Neuron (in vitro differentiated cells): ENCODE measurements at regions not wholly inside any gene's neighbourhood (a gene's known extent, or its start where the extent isn't known, plus 50 kb on each side); places are given as distances from the start of the nearest gene placed in this dataset.
"Not testable (repeated sequence)": the region's sequence is repeated elsewhere in the genome, so short reads cannot be mapped to it uniquely, and the experiment has no call there.

Experiments used
- H2AFZ ChIP-seq: one replicate; pipeline ENCODE4 v1.6.1; 2013; ENCODE audit warnings: low read depth, mild to moderate bottlenecking, inconsistent platforms, low read length, moderate library complexity
- H3K27me3 ChIP-seq: one replicate; pipeline ENCODE4 v1.6.1; 2013; ENCODE audit warnings: low read length; ENCODE audit not compliant: insufficient read depth
- H3K36me3 ChIP-seq: one replicate; pipeline ENCODE4 v1.6.1; 2013; ENCODE audit warnings: low read length; ENCODE audit not compliant: insufficient read depth
- H3K4me1 ChIP-seq: one replicate; pipeline ENCODE4 v1.6.1; 2013; ENCODE audit warnings: low read length; ENCODE audit not compliant: insufficient read depth
- H3K4me3 ChIP-seq: 2 replicates; pipeline ENCODE4 v1.5.1; 2013; ENCODE audit warnings: mild to moderate bottlenecking, low read length, moderate library complexity
- H3K9me3 ChIP-seq: one replicate; pipeline ENCODE4 v1.6.1; 2013; ENCODE audit warnings: low read length

DNA sequence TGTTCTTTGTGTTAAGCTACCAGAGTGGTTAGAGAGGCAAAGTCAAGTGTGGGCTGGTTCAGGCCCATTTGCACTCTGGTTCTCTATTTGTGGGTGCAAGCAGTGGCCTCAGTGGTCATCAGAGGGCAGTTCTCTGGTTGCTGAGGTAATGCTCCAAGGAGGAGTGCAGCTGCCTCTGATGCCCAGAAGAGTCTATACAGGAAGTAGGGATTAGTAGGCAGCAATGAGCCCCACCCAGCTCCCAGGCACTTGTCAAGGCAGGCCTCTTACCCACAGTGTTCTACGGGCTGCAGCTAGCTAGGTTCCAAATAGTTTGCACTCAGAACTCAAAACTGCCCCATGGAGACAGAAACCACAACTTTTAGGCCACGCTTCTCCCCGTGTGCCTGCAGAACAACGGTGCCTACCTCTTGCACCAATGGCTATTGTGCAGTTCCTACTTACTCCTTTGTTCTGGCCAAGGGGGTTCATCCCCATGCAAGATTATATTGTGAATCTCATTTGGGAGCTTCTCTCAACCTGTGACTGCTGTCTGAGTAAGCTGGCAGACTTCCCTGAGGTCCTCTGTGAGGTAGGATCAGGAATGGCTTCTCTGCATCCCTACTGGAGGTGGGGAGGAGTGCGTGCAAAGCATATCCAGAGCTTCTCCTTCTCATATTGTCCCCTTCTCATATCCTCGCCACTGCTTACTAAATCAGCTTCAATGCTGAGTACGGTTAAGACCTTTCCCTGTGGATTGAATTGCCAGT, 410.3 kb upstream of the LMO3 start:
- Histone ChIP-seq H3K9me3 (no peaks in the 10 kb centered on the region), H3K4me3 (no peak overlapping the region), H3K27me3 (no peaks in the 10 kb centered on the region), H3K36me3 (no peaks in the 10 kb centered on the region), H2AFZ (no peak overlapping the region), H3K4me1 (no peaks in the 10 kb centered on the region)

DNA sequence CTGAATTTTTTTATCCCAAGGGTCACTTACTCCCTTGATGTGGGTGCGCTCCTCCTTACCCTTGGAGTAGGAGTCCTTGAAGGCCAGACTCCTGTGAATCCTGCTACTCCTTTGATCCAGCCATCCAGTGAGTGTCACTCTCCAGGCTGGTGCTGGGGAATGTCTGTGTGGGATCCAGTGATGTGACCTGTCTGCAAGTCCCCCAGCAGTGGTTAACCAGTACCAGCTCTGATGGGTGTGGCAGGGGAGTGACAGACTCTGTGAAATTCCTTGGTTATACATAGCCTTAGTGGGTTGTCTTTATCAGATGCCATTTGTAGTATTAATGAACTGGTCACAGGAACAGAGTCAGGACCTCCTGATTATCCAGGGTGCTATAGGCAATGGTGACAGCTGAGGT, 409.5 kb upstream of the LMO3 start:
- Histone ChIP-seq H3K27me3 (no peaks in the 10 kb centered on the region), H3K4me3 (no peak overlapping the region), H3K9me3 (no peaks in the 10 kb centered on the region), H2AFZ (no peak overlapping the region), H3K4me1 (no peaks in the 10 kb centered on the region), H3K36me3 (no peaks in the 10 kb centered on the region)

GRCh38 chr12:17007442-17008040, 401.6 kb upstream of the LMO3 start:
- H3K36me3 ChIP-seq, H2AFZ ChIP-seq, H3K4me3 ChIP-seq, H3K4me1 ChIP-seq, H3K9me3 ChIP-seq, H3K27me3 ChIP-seq: not testable (repeated sequence)

DNA sequence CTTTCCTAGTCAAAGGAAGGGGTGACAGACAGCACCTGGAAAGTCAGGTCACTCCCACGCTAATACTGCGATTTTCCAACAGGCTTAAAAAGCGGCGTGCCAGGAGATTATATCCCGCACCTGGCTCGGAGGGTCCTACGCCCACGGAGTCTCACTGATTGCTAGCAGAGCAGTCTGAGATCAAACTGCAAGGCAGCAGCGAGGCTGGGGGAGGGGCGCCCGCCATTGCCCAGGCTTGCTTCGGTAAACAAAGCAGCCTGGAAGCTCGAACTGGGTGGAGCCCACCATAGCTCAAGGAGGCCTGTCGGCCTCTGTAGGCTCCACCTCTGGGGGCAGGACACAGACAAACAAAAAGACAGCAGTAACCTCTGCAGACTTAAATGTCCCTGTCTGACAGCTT, 392.6 kb upstream of the LMO3 start:
- not testable (repeated sequence) for H2AFZ ChIP-seq, H3K4me1 ChIP-seq, H3K27me3 ChIP-seq, H3K4me3 ChIP-seq, H3K9me3 ChIP-seq, H3K36me3 ChIP-seq

DNA sequence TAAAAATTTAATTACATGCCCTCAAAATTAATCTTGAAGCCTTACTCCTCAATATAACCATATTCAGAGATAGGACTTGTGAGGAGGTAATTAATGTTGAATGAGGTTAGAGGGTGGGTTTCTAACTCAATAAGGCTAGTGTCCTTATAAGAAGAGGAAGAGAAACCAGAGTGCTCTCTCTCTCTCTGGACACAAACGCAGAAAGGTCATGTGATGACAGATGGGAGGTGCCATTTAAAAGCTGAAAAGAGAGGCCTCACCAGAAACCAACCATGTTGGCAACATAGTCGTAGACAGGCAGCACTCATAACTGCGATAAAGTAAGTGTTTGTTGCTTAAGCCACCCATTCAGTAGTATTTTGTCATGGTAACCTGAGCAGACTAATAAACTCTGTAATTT, 378.5 kb upstream of the LMO3 start:
- Histone ChIP-seq H3K4me1 (no peaks in the 10 kb centered on the region), H3K27me3 (no peaks in the 10 kb centered on the region), H3K36me3 (no peaks in the 10 kb centered on the region), H3K4me3 (no peak overlapping the region), H3K9me3 (no peaks in the 10 kb centered on the region), H2AFZ (no peak overlapping the region)

DNA sequence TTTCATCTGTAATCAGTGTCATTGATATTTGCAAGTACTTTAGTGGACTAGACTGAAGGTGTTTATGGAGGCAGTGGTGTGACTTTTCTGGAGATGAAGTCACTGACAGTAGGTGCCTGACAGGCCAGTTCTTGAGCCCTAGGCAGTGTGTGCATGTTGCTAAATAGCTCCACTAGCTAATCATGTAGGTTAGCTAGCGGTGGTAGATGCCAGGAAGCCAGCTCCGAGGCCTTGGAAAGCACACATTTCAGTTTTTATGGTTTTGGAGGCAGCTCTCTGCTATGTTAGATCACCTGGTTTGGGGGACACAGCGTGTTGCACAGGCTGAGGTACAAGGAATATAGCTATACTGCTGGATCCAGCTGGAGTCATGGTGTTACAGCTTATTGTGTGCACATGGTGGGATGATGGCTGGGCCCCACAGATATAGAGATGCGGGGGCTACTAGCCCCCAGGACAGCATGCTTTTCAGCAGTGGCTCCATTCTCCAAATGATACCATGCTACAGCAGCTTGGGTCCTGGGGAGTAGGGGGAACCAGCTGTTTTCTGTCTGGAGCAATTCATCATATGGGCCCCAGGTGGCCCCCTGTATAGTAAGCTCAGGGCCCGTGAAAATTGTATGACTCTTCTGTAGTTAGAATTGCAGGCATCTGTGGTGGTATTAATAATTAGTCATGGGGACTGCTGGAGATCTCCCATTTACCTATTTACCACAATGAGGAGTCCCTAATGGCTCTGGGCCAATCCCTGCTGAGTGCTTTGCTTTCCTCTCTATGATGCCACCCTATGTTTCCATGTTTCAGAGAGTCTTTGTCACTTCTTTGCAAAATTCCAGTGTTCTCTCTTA, 367.2 kb upstream of the LMO3 start:
- Histone ChIP-seq H3K36me3 (no peaks in the 10 kb centered on the region), H3K27me3 (no peaks in the 10 kb centered on the region), H3K4me3 (no peak overlapping the region), H3K4me1 (no peaks in the 10 kb centered on the region), H2AFZ (no peak overlapping the region), H3K9me3 (no peaks in the 10 kb centered on the region)

DNA sequence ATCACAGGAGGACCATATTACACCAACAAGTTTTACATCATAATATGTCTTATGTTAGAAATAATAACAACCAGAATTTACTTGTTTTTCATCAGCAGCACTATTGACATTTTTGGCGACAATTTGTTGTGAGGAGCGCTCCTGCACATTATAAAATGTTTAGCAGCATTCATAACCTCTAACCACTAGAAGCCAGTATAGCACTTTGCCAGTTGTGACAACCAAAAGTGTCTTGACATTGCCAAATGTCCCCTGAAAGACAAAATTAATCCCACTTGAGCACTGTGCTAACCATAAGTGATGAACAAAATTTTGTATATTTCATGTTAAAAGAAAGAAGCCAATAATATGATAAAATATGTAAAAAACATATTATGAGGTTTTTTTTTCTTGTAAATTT, 356.9 kb upstream of the LMO3 start:
- Histone ChIP-seq H2AFZ (no peak overlapping the region), H3K4me3 (no peak overlapping the region), H3K9me3 (no peaks in the 10 kb centered on the region), H3K36me3 (no peaks in the 10 kb centered on the region), H3K27me3 (no peaks in the 10 kb centered on the region), H3K4me1 (no peaks in the 10 kb centered on the region)

DNA sequence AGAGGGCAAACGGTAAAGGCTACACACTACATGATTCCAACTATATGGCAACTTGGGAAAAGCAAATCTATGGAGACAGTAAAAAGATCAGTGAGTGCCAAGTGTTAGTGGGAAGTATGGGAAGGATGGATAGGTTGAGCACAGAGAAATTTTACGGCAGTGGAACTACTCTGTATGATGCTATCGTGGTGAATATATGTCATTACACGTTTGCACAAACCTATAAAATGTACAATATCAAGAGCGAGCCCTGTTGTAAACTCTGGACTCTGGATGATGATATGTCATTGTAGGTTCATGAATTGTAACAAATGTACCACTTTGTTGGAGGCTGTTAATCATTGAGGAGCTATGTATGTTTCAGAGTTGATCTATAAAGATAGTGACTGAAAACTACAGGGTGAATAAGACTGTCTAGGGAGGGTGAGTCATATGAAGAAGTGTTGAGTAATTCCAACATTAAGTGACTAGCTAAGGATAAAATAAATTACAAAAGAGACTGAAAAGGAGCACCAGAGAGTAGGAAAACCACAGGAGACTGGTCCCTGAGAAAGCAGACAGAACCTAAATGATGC, 349.2 kb upstream of the LMO3 start:
- Histone ChIP-seq H3K27me3 (no peaks in the 10 kb centered on the region), H3K4me3 (no peak overlapping the region), H2AFZ (no peak overlapping the region), H3K4me1 (peaks cover 1% of the 10 kb centered on the region), H3K9me3 (no peaks in the 10 kb centered on the region), H3K36me3 (no peaks in the 10 kb centered on the region)

GRCh38 chr12:16949871-16950667, 344.1 kb upstream of the LMO3 start:
- no peaks in the 10 kb centered on the region for H3K36me3 ChIP-seq

DNA sequence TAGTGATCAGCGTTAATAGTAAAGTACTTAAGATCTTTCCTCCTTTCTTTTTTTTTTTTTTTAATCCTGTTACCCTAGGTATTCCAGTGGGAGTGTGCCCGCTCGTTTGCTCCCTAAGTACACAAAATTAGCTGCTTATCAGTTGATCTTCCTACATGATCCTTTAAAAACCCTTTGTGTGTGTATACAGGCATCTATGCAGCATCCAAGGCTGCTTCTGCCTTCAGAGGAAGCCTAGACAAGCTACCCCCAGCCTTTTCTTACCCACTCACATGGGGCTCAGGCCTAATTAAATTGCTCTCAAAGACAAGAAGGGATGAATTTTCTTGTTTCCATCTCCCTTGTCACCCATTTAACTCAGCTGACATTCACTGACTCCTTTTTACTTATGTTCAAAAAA, 343.4 kb upstream of the LMO3 start:
- Histone ChIP-seq H2AFZ (peak overlapping the region; percentile 71), H3K36me3 (no peaks in the 10 kb centered on the region), H3K4me1 (peaks cover 6% of the 10 kb centered on the region), H3K27me3 (no peaks in the 10 kb centered on the region), H3K4me3 (no peak overlapping the region), H3K9me3 (no peaks in the 10 kb centered on the region)

More at GRCh38 chr12:16949871-16950667, 344.1 kb upstream of the LMO3 start:
- Histone ChIP-seq H3K4me1 (peaks cover 6% of the 10 kb centered on the region), H3K27me3 (no peaks in the 10 kb centered on the region), H2AFZ (peak overlapping the region; percentile 71), H3K9me3 (no peaks in the 10 kb centered on the region), H3K4me3 (no peak overlapping the region)

- no peak overlapping the region for H3K4me3 ChIP-seq
- no peaks in the 10 kb centered on the region for H3K27me3 ChIP-seq
- H3K36me3 ChIP-seq = no peaks in the 10 kb centered on the region
- peaks cover 6% of the 10 kb centered on the region for H3K4me1 ChIP-seq
- H2AFZ ChIP-seq = no peak overlapping the region
- H3K9me3 ChIP-seq = no peaks in the 10 kb centered on the region
Measured at GRCh38 chr12:16946704-16947103, 340.7 kb upstream of the LMO3 start.

DNA sequence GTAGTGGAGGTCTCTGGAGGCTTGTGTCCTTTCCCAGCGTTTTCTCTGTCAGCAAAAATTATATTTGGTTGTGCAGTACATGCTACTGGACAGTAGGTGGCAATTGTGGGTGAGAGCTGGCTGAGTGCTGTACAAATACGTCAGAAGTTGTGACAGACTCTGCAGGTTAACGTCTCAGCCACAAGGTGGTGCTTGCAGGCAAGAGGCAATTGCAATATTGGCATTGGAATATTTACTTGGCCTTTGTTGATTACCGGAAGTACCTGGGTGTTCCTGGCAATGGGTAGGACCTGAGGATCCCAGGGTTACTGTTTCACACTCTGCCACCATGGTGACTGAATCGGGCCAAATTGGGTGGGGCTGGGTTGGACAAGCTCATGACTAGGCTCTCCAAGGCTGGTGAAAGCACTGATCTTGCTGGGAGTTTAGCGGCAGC, 333.9 kb upstream of the LMO3 start:
- Histone ChIP-seq H3K36me3 (no peaks in the 10 kb centered on the region), H2AFZ (no peak overlapping the region), H3K4me1 (no peaks in the 10 kb centered on the region), H3K27me3 (no peaks in the 10 kb centered on the region), H3K4me3 (no peak overlapping the region), H3K9me3 (no peaks in the 10 kb centered on the region)
